Keratinocyte (primary cell): ENCODE measurements at regions not wholly inside any gene's neighbourhood (a gene's known extent, or its start where the extent isn't known, plus 50 kb on each side); places are given as distances from the start of the nearest gene placed in this dataset.

Experiments
- EZH2 ChIP-seq: IDR thresholded peaks from one replicate; pipeline ENCODE4 v1.6.1; 2012; ENCODE audit warnings: inconsistent platforms, mild to moderate bottlenecking, low read length, moderate library complexity
- TF ChIP-seq, protein P1 (sequence below), 3 experiments: IDR thresholded peaks in 1 of 3; conservative IDR thresholded peaks in 1 of 3; optimal IDR thresholded peaks in 1 of 3; 2 replicates in 2 of 3; 3 replicates in 1 of 3; pipeline versions ENCODE3 to v1.5.1; 2011; ENCODE audit warnings: low read length in 3 of 3, mild to moderate bottlenecking in 3 of 3, moderate library complexity in 2 of 3, control low read depth in 1 of 3, inconsistent platforms in 1 of 3; ENCODE audit not compliant: insufficient read depth in 2 of 3; ENCODE audit errors: extremely low read depth in 1 of 3

DNA sequence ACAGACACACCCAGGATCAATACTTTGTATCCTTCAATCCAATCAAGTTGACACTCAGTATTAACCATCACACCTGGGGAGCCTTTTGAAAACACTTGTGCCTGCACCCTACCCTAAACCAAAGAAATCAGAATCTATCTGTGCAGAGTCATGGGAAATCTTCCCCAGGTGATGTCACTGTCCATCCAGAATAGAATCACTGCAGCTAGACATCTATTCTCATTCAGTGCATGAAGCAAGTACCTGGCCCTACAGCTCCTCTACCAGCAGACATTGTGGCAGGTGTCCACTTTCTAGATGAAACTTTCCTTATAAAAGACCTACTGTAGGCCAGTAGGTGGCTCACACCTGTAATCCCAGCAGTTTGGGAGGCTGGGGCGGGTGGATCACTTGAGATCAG is 262.4 kb upstream of the MARCKS start:
- TF ChIP-seq, protein P1, sequence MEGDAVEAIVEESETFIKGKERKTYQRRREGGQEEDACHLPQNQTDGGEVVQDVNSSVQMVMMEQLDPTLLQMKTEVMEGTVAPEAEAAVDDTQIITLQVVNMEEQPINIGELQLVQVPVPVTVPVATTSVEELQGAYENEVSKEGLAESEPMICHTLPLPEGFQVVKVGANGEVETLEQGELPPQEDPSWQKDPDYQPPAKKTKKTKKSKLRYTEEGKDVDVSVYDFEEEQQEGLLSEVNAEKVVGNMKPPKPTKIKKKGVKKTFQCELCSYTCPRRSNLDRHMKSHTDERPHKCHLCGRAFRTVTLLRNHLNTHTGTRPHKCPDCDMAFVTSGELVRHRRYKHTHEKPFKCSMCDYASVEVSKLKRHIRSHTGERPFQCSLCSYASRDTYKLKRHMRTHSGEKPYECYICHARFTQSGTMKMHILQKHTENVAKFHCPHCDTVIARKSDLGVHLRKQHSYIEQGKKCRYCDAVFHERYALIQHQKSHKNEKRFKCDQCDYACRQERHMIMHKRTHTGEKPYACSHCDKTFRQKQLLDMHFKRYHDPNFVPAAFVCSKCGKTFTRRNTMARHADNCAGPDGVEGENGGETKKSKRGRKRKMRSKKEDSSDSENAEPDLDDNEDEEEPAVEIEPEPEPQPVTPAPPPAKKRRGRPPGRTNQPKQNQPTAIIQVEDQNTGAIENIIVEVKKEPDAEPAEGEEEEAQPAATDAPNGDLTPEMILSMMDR (optimal IDR thresholded peaks at IDR 0.05 in 1 of 3, IDR thresholded peaks at IDR 0.05 in 1 of 3, conservative IDR thresholded peaks at IDR 0.05 in 1 of 3; ENCODE audit: extremely low read depth in 1 of 3, insufficient read depth in 2 of 3, low read length in 3 of 3) = no peak
- TF ChIP-seq EZH2 = no peak
